ENCODE measurements at regions not wholly inside any gene's neighbourhood (a gene's known extent, or its start where the extent isn't known, plus 50 kb on each side); places are given as distances from the start of the nearest gene placed in this dataset.

GRCh38 chr2:223235986-223236385 lies 184.0 kb downstream of the KCNE4 start:
- TF ChIP-seq EP300 (IDR thresholded peaks at IDR 0.05): no peak
- no peak for TF ChIP-seq CTCF (IDR thresholded peaks at IDR 0.05)
- no peak for TF ChIP-seq POLR2A (IDR thresholded peaks at IDR 0.05)
- no peak for TF ChIP-seq POLR2AphosphoS5 (IDR thresholded peaks at IDR 0.05)
- 58 to 69% methylated on average over 2 of the region's 2 CpGs for WGBS, 2 donors

GRCh38 chr2:223238301-223238700 lies 186.3 kb downstream of the KCNE4 start:
- TF ChIP-seq POLR2A (IDR thresholded peaks at IDR 0.05) (no peak), CTCF (IDR thresholded peaks at IDR 0.05) (no peak), POLR2AphosphoS5 (IDR thresholded peaks at IDR 0.05) (no peak), EP300 (IDR thresholded peaks at IDR 0.05) (no peak)
- Histone ChIP-seq H3K27me3 (no peaks in the 10 kb centered on the region), H3K27ac (no peak overlapping the region), H3K4me3 (no peak overlapping the region), H3K4me1 (no peaks in the 10 kb centered on the region), H3K36me3 (no peaks in the 10 kb centered on the region), H3K9me3 (no peaks in the 10 kb centered on the region)
- intact Hi-C loops (cut with DNase I): no loop called here
- WGBS, 2 donors: 85 to 93% methylated on average over 2 of the region's 2 CpGs
- no peak for DNase-seq

More at GRCh38 chr2:223235986-223236385, 184.0 kb downstream of the KCNE4 start:
- intact Hi-C loops (cut with DNase I): no loop called here
- no peaks in the 10 kb centered on the region for H3K9me3 ChIP-seq
- no peak overlapping the region for H3K27ac ChIP-seq
- H3K4me3 ChIP-seq: no peak overlapping the region
- no peaks in the 10 kb centered on the region for H3K27me3 ChIP-seq
- no peak for DNase-seq
- no peaks in the 10 kb centered on the region for H3K36me3 ChIP-seq
- H3K4me1 ChIP-seq: peaks cover 0 to 18% (median 10%) of the 10 kb centered on the region in 4 donors

- DNase-seq: no peak
- TF ChIP-seq EP300 (IDR thresholded peaks at IDR 0.05) (no peak), POLR2AphosphoS5 (IDR thresholded peaks at IDR 0.05) (no peak), POLR2A (IDR thresholded peaks at IDR 0.05) (no peak), CTCF (IDR thresholded peaks at IDR 0.05) (no peak)
- Histone ChIP-seq H3K4me3 (no peak overlapping the region), H3K27ac (no peak overlapping the region), H3K9me3 (peaks cover 0 to 2% (median 0%) of the 10 kb centered on the region in 4 donors), H3K27me3 (no peaks in the 10 kb centered on the region), H3K4me1 (no peaks in the 10 kb centered on the region), H3K36me3 (no peaks in the 10 kb centered on the region)
- intact Hi-C loops (cut with DNase I): no loop called here
- 82% methylated on average over 3 of the region's 3 CpGs for WGBS, 2 donors
Observed at GRCh38 chr2:223243233-223243632, 191.2 kb downstream of the KCNE4 start.

- DNase-seq: no peak
- no peak for TF ChIP-seq CTCF (IDR thresholded peaks at IDR 0.05)
- TF ChIP-seq EP300 (IDR thresholded peaks at IDR 0.05): no peak
- no peak for TF ChIP-seq POLR2AphosphoS5 (IDR thresholded peaks at IDR 0.05)
- TF ChIP-seq POLR2A (IDR thresholded peaks at IDR 0.05): no peak
- no peaks in the 10 kb centered on the region for H3K27me3 ChIP-seq
- WGBS, 2 donors: 93 to 95% methylated on average over 3 of the region's 3 CpGs
- no peak overlapping the region for H3K4me3 ChIP-seq
- H3K9me3 ChIP-seq: peaks cover 0 to 2% (median 0%) of the 10 kb centered on the region in 4 donors
- intact Hi-C loops (cut with DNase I): no loop called here
- H3K4me1 ChIP-seq: no peaks in the 10 kb centered on the region
- no peaks in the 10 kb centered on the region for H3K36me3 ChIP-seq
- H3K27ac ChIP-seq: no peak overlapping the region
Observed at GRCh38 chr2:223247136-223247535, 195.1 kb downstream of the KCNE4 start.

GRCh38 chr2:223251656-223252229 lies 199.8 kb downstream of the KCNE4 start:
- DNase-seq: no peak
- no peaks in the 10 kb centered on the region for H3K36me3 ChIP-seq
- intact Hi-C loops (cut with DNase I): no loop called here
- 44 to 75% methylated on average over 10 of the region's 10 CpGs for WGBS, 2 donors
- no peak for TF ChIP-seq POLR2A (IDR thresholded peaks at IDR 0.05)
- TF ChIP-seq EP300 (IDR thresholded peaks at IDR 0.05): no peak
- TF ChIP-seq CTCF (IDR thresholded peaks at IDR 0.05): no peak
- TF ChIP-seq POLR2AphosphoS5 (IDR thresholded peaks at IDR 0.05): no peak
- H3K27me3 ChIP-seq: no peaks in the 10 kb centered on the region
- H3K9me3 ChIP-seq: peaks cover 0 to 11% (median 1%) of the 10 kb centered on the region in 4 donors
- H3K27ac ChIP-seq: no peak overlapping the region
- H3K4me1 ChIP-seq: no peaks in the 10 kb centered on the region
- H3K4me3 ChIP-seq: no peak overlapping the region
